ENCODE measurements at regions not wholly inside any gene's neighbourhood (a gene's known extent, or its start where the extent isn't known, plus 50 kb on each side); places are given as distances from the start of the nearest gene placed in this dataset.

- no peak for TF ChIP-seq EZH2 (IDR thresholded peaks at IDR 0.05)
- no peak for TF ChIP-seq POLR2AphosphoS5 (IDR thresholded peaks at IDR 0.05; ENCODE audit: borderline replicate concordance, low read depth, low read length)
Measured at GRCh38 chr5:17426104-17426749, 71.8 kb upstream of the TAF11L2 start.

Data from SK-N-MC (cell line).